ENCODE measurements at regions not wholly inside any gene's neighbourhood (a gene's known extent, or its start where the extent isn't known, plus 50 kb on each side); places are given as distances from the start of the nearest gene placed in this dataset.
"Not testable (repeated sequence)": the region's sequence is repeated elsewhere in the genome, so short reads cannot be mapped to it uniquely, and the experiment has no call there.

- intact Hi-C loops (cut with DNase I), result no loop called here
- DNase-seq, result no peak
- Histone ChIP-seq H3K4me1 (no peaks in the 10 kb centered on the region), H3K27ac (no peak overlapping the region), H3K27me3 (no peaks in the 10 kb centered on the region), H3K36me3 (no peaks in the 10 kb centered on the region), H3K9me3 (no peaks in the 10 kb centered on the region), H3K4me3 (no peak overlapping the region)
- no peak for TF ChIP-seq CTCF (IDR thresholded peaks at IDR 0.05)
- no peak for ATAC-seq
Measured at GRCh38 chr10:2572611-2573010, 494.7 kb upstream of the PFKP start.

GRCh38 chr10:2556883-2557282, 510.5 kb upstream of the PFKP start:
- Histone ChIP-seq H3K27ac (no peak overlapping the region), H3K36me3 (no peaks in the 10 kb centered on the region), H3K27me3 (no peaks in the 10 kb centered on the region), H3K4me3 (no peak overlapping the region), H3K9me3 (no peaks in the 10 kb centered on the region), H3K4me1 (no peaks in the 10 kb centered on the region)
- no peak for TF ChIP-seq CTCF (IDR thresholded peaks at IDR 0.05)
- ATAC-seq (no peak), DNase-seq (no peak)
- intact Hi-C loops (cut with DNase I), result no loop called here

GRCh38 chr10:2548071-2548470, 519.3 kb upstream of the PFKP start:
- DNase-seq (no peak), ATAC-seq (no peak)
- H3K4me1 ChIP-seq, result no peaks in the 10 kb centered on the region
- H3K36me3 ChIP-seq, result no peaks in the 10 kb centered on the region
- intact Hi-C loops (cut with DNase I), result no loop called here
- H3K27ac ChIP-seq, result no peak overlapping the region
- H3K4me3 ChIP-seq, result no peak overlapping the region
- no peaks in the 10 kb centered on the region for H3K9me3 ChIP-seq
- no peak for TF ChIP-seq CTCF (IDR thresholded peaks at IDR 0.05)
- H3K27me3 ChIP-seq, result no peaks in the 10 kb centered on the region

GRCh38 chr10:2547606-2548005, 519.7 kb upstream of the PFKP start:
- Histone ChIP-seq H3K4me3 (no peak overlapping the region), H3K36me3 (no peaks in the 10 kb centered on the region), H3K27ac (no peak overlapping the region), H3K4me1 (no peaks in the 10 kb centered on the region), H3K27me3 (no peaks in the 10 kb centered on the region), H3K9me3 (no peaks in the 10 kb centered on the region)
- no peak for TF ChIP-seq CTCF (IDR thresholded peaks at IDR 0.05)
- no peak for ATAC-seq
- DNase-seq, result no peak
- intact Hi-C loops (cut with DNase I), result no loop called here

- DNase-seq; intact Hi-C loops (cut with DNase I); H3K4me3 ChIP-seq; H3K27ac ChIP-seq; H3K27me3 ChIP-seq; H3K4me1 ChIP-seq; H3K36me3 ChIP-seq; H3K9me3 ChIP-seq; ATAC-seq: not testable (repeated sequence)
Measured at GRCh38 chr10:2546894-2547293, 520.5 kb upstream of the PFKP start.

GRCh38 chr10:2543974-2544373, 523.4 kb upstream of the PFKP start:
- DNase-seq (no peak), ATAC-seq (no peak)
- Histone ChIP-seq H3K4me3 (no peak overlapping the region), H3K27ac (no peak overlapping the region), H3K9me3 (no peaks in the 10 kb centered on the region), H3K27me3 (no peaks in the 10 kb centered on the region), H3K36me3 (no peaks in the 10 kb centered on the region), H3K4me1 (no peaks in the 10 kb centered on the region)
- intact Hi-C loops (cut with DNase I), result no loop called here
- no peak for TF ChIP-seq CTCF (IDR thresholded peaks at IDR 0.05)

All from upper lobe of right lung (tissue), 1 donor.